ENCODE measurements at regions not wholly inside any gene's neighbourhood (a gene's known extent, or its start where the extent isn't known, plus 50 kb on each side); places are given as distances from the start of the nearest gene placed in this dataset.

- no peak for TF ChIP-seq FOXA1 (IDR thresholded peaks at IDR 0.05)
- TF ChIP-seq ELF4 (IDR thresholded peaks at IDR 0.05): no peak
- TF ChIP-seq SP1 (IDR thresholded peaks at IDR 0.05): no peak
- TF ChIP-seq SUZ12 (IDR thresholded peaks at IDR 0.05): no peak
- TF ChIP-seq ZNF384 (IDR thresholded peaks at IDR 0.05): no peak
- TF ChIP-seq BHLHE40 (IDR thresholded peaks at IDR 0.05; ENCODE audit: borderline replicate concordance): no peak
- no peak for TF ChIP-seq ARNT (IDR thresholded peaks at IDR 0.05)
- no peak for TF ChIP-seq L3MBTL2 (conservative IDR thresholded peaks at IDR 0.05)
- no peak for TF ChIP-seq PKNOX1 (IDR thresholded peaks at IDR 0.05)
- TF ChIP-seq FOXM1 (IDR thresholded peaks at IDR 0.05; ENCODE audit: borderline replicate concordance): no peak
- no peak for TF ChIP-seq FOXK2 (IDR thresholded peaks at IDR 0.05)
- no peak for TF ChIP-seq LEF1 (IDR thresholded peaks at IDR 0.05; ENCODE audit: borderline replicate concordance)
- no peak for TF ChIP-seq TARDBP (IDR thresholded peaks at IDR 0.05)
- TF ChIP-seq CTBP1 (IDR thresholded peaks at IDR 0.05; ENCODE audit: borderline replicate concordance): no peak
Observed at GRCh38 chr9:130768891-130769403, 66.1 kb upstream of the ABL1 start.

Measured in HEK293T (cell line).